Mammary epithelial cell (primary cell): ENCODE measurements at regions not wholly inside any gene's neighbourhood (a gene's known extent, or its start where the extent isn't known, plus 50 kb on each side); places are given as distances from the start of the nearest gene placed in this dataset.

Experiments used
- EZH2 ChIP-seq: IDR thresholded peaks from 2 replicates; pipeline ENCODE4 v1.6.1; 2012; ENCODE audit warnings: low read length, inconsistent platforms, borderline replicate concordance
- TF ChIP-seq, protein P1 (sequence below), 2 donors: IDR thresholded peaks in 1 of 2; conservative IDR thresholded peaks in 1 of 2; 2 replicates each; pipeline ENCODE4 v1.5.1; 2011 to 2012; ENCODE audit warnings: inconsistent platforms in 2 of 2, low read length in 2 of 2, mild to moderate bottlenecking in 2 of 2, control low read depth in 1 of 2, low read depth in 1 of 2; ENCODE audit not compliant: insufficient read depth in 1 of 2; ENCODE audit errors: extremely low read depth in 1 of 2

DNA sequence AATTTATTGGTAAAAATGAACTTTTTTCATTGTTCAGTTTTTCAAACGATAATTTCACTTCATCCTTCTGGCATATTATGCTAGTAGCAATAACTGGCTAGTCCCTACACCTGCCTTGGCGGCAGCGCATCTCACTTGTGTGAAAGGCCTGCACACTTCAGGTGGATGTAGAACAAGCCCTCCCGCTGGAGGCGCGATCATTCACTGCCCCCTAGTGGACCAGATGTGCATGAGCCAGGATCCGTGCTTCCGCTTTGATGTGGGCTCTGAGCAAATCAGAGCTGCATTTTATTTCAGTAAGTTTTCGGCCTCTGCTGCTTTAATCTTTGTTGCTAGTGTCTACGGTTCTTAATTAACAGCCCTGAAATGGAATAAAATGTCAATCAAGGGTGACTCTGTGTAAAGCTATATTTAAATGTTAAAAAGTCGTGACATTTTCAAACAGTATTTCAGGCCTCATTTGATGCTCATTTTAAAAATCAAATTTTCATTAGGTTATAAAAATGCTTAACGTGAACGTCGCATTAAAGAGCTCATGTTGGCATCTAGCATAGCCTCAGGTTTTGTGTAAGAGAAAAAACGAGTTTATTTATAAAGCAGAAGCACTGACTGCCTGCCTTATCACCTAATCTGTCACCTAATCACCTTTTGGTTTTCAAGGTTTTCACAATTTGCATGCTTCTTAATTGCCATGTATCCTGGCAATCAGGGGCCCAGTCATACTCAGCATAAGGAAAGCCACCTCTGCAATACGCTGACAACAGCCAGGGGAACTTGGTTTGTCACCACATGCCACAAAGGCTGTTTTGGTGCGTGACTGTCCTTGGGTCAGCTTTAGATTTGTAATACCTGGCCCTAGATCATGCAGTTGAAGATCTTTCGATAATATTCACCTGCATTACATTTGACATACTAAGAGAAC, 112.2 kb downstream of the TEX26 start:
- TF ChIP-seq, protein P1, sequence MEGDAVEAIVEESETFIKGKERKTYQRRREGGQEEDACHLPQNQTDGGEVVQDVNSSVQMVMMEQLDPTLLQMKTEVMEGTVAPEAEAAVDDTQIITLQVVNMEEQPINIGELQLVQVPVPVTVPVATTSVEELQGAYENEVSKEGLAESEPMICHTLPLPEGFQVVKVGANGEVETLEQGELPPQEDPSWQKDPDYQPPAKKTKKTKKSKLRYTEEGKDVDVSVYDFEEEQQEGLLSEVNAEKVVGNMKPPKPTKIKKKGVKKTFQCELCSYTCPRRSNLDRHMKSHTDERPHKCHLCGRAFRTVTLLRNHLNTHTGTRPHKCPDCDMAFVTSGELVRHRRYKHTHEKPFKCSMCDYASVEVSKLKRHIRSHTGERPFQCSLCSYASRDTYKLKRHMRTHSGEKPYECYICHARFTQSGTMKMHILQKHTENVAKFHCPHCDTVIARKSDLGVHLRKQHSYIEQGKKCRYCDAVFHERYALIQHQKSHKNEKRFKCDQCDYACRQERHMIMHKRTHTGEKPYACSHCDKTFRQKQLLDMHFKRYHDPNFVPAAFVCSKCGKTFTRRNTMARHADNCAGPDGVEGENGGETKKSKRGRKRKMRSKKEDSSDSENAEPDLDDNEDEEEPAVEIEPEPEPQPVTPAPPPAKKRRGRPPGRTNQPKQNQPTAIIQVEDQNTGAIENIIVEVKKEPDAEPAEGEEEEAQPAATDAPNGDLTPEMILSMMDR (conservative IDR thresholded peaks at IDR 0.05 in 1 of 2, IDR thresholded peaks at IDR 0.05 in 1 of 2; ENCODE audit: extremely low read depth in 1 of 2, insufficient read depth in 1 of 2, low read depth in 1 of 2, low read length in 2 of 2): peak; percentile 97 to 98
- no peak for TF ChIP-seq EZH2
